OCI-LY1 (cell line): ENCODE measurements at regions not wholly inside any gene's neighbourhood (a gene's known extent, or its start where the extent isn't known, plus 50 kb on each side); places are given as distances from the start of the nearest gene placed in this dataset.

Experiments
- CTCF ChIP-seq: fragments of 200-600 bp; sonication (generic), shearing (Covaris generic); IDR thresholded peaks from 2 replicates; pipeline ENCODE4 v1.5.1; 2017; ENCODE audit warnings: mild to moderate bottlenecking, antibody characterized with exemption, low read length, moderate library complexity, mixed read lengths
- EZH2 ChIP-seq: fragments of 200-600 bp; sonication (generic), shearing (Covaris generic); IDR thresholded peaks from 2 replicates; pipeline ENCODE4 v1.8.0; 2017; ENCODE audit warnings: borderline replicate concordance, mixed run types, mild to moderate bottlenecking, antibody characterized with exemption, low read length, moderate library complexity, mixed read lengths

- TF ChIP-seq CTCF (no peak), EZH2 (no peak)
Observed at GRCh38 chr10:2918489-2918888, 148.9 kb upstream of the PFKP start.
